Upper lobe of right lung (tissue), 1 donor: ENCODE measurements at regions not wholly inside any gene's neighbourhood (a gene's known extent, or its start where the extent isn't known, plus 50 kb on each side); places are given as distances from the start of the nearest gene placed in this dataset.
A peak's percentile ranks its signal among the peaks of the same experiment; 100 is the strongest.
"Not testable (repeated sequence)": the region's sequence is repeated elsewhere in the genome, so short reads cannot be mapped to it uniquely, and the experiment has no call there.

Experiments
- ATAC-seq: fragments of 200-7000 bp; cut with Tn5 transposase; one replicate; pipeline ENCODE4 v1.9.1; 2020; ENCODE audit warnings: mild to moderate bottlenecking, moderate library complexity
- DNase-seq: peaks from one replicate; pipeline ENCODE4 v3.0.0-alpha.2; 2020
- H3K27ac ChIP-seq: fragments of 200-600 bp; one replicate; pipeline ENCODE4 v1.8.0; 2022
- H3K27me3 ChIP-seq: fragments of 200-600 bp; one replicate; pipeline ENCODE4 v1.8.0; 2022; ENCODE audit warnings: mild to moderate bottlenecking
- H3K36me3 ChIP-seq: fragments of 200-600 bp; one replicate; pipeline ENCODE4 v1.8.0; 2022
- H3K4me1 ChIP-seq: fragments of 200-600 bp; one replicate; pipeline ENCODE4 v1.8.0; 2022
- H3K4me3 ChIP-seq: fragments of 200-600 bp; one replicate; pipeline ENCODE4 v1.8.0; 2022; ENCODE audit warnings: mild to moderate bottlenecking
- H3K9me3 ChIP-seq: fragments of 200-600 bp; one replicate; pipeline ENCODE4 v1.8.0; 2022
- intact Hi-C: fragments of 100-400 bp; cut with DNase I; formaldehyde crosslinking; loops from one replicate; pipeline ENCODE4 v1.11.0; 2022
- donor health status: DM: no; HTN: yes; CAD: no; lungs with severe emphysema.

DNA sequence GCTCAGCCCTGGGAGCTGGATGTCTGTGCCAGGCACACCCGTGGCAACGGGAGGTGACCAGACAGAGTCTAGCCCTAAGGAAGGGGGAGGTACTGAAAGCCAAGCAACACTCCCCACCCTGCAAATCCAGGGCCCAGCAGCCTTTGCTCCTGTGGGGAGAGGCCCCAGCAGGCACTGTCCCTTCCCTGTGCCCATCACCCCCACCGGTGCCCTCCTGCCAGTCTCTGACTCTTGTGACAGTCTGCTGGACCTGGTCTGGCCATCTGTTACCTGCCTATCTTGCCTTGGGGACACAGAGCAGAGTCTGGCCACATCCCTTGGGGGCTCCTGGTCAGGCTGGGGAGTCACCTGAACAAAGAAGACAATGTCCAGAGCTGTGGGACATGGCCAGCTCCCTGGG, 520.2 kb downstream of the TP53TG3F start:
- H3K9me3 ChIP-seq, H3K4me1 ChIP-seq, H3K27ac ChIP-seq, ATAC-seq, DNase-seq, H3K4me3 ChIP-seq, intact Hi-C loops, H3K36me3 ChIP-seq, H3K27me3 ChIP-seq: not testable (repeated sequence)

DNA sequence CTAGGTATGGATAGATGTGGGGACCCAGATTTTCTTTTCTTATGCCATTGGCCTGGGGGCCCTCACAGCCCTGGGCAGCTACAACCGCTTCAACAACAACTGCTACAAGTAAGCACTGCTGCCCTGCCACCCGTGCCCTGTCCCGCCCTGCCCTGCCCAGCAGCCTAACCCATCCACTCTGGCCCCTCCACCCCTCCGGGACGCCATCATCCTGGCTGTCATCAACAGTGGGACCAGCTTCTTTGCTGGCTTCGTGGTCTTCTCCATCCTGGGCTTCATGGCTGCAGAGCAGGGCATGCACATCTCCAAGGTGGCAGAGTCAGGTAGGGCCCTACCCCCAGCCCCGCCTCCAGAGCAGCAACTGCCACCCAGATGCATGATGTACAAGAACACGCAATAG, 521.3 kb downstream of the TP53TG3F start:
- DNase-seq, H3K4me1 ChIP-seq, H3K27me3 ChIP-seq, intact Hi-C loops, H3K27ac ChIP-seq, H3K36me3 ChIP-seq, H3K9me3 ChIP-seq, ATAC-seq, H3K4me3 ChIP-seq: not testable (repeated sequence)

DNA sequence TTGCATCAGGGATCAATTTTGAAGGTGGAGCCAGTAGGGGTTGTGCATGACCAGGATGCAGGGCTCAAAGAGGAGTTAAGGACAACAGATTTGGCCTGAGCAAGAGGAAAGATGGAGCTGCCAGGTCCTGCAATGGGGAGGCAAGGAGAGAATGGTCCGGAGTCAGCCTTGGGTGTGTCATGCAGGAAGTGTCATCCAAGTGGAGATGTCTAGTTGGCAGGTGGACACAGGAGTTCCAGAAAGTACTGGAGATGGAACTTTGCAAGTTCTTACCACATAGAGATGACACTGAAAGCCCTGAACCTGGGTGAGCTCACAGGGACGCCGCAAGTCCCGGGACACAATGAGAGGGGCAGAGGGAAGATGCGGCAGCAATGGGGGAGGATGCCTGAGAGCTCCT, 525.0 kb downstream of the TP53TG3F start:
- H3K4me3 ChIP-seq: not testable (repeated sequence)

GRCh38 chr16:33986521-33986920, 527.1 kb downstream of the TP53TG3F start:
- H3K4me1 ChIP-seq, H3K27ac ChIP-seq, H3K27me3 ChIP-seq, H3K36me3 ChIP-seq, DNase-seq, H3K9me3 ChIP-seq, intact Hi-C loops, ATAC-seq, H3K4me3 ChIP-seq: not testable (repeated sequence)

More for the DNA sequence above, 525.0 kb downstream of the TP53TG3F start:
- H3K27ac ChIP-seq, H3K36me3 ChIP-seq, H3K27me3 ChIP-seq, intact Hi-C loops, H3K9me3 ChIP-seq, DNase-seq, ATAC-seq, H3K4me1 ChIP-seq: not testable (repeated sequence)

GRCh38 chr16:33987348-33987963, 528.0 kb downstream of the TP53TG3F start:
- H3K9me3 ChIP-seq, H3K36me3 ChIP-seq, ATAC-seq, H3K4me3 ChIP-seq, intact Hi-C loops, H3K27ac ChIP-seq, H3K27me3 ChIP-seq, H3K4me1 ChIP-seq: not testable (repeated sequence)
- DNase-seq: peak; percentile 18

- intact Hi-C loops: not testable (repeated sequence)
Observed at GRCh38 chr16:33988012-33988411, 528.6 kb downstream of the TP53TG3F start.

DNA sequence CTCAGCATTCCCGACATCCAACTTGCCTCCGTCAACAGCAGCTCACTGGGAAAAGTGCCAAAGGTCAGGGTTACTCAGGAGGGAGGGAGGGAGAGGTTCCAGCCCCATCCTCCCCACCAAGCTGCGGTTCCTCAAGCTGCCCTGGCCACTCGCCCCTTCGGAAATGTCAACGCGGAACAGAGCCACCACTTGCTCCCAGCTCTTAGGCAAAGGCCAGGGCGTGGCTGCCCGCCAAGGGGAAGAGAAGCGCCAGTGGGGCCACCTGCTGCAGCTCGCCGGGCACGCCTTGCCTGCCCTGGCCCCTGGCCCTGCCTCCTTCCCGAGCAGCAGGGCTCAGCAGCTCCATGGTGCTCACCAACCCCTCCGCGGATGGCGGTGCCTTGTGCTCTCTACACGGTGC, 531.1 kb downstream of the TP53TG3F start:
- not testable (repeated sequence) for H3K4me1 ChIP-seq

More at GRCh38 chr16:33988012-33988411, 528.6 kb downstream of the TP53TG3F start:
- not testable (repeated sequence) for H3K4me3 ChIP-seq, H3K27me3 ChIP-seq, H3K9me3 ChIP-seq, H3K27ac ChIP-seq, H3K4me1 ChIP-seq, ATAC-seq, DNase-seq, H3K36me3 ChIP-seq

GRCh38 chr16:33992513-33993177, 533.2 kb downstream of the TP53TG3F start:
- H3K9me3 ChIP-seq, intact Hi-C loops, H3K4me1 ChIP-seq, H3K27ac ChIP-seq, H3K27me3 ChIP-seq, ATAC-seq, H3K36me3 ChIP-seq, H3K4me3 ChIP-seq: not testable (repeated sequence)
- DNase-seq: peak; percentile 38

More for the DNA sequence above, 531.1 kb downstream of the TP53TG3F start:
- H3K27me3 ChIP-seq, ATAC-seq, H3K4me3 ChIP-seq, H3K36me3 ChIP-seq, H3K27ac ChIP-seq, intact Hi-C loops, DNase-seq, H3K9me3 ChIP-seq: not testable (repeated sequence)

DNA sequence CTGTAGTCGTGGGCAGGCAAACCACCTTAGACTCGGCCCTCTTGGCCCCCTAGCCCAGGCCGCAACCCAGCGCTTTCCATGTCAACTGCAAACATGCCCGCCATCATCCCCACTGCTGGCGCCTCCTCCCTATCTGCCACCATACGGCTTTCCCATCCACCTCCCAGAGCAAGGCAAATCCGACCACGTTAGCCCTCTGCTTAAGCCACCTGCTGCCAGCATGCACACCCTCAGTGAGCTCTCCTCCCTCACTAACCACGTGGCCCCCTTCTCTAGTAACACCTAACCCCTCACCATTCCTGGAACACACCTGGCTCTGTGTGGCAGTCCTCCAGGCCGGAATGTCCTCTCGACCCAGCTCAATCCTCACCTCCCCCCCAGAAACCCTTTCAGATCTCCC, 534.8 kb downstream of the TP53TG3F start:
- H3K4me1 ChIP-seq, H3K4me3 ChIP-seq, ATAC-seq, H3K36me3 ChIP-seq, H3K27me3 ChIP-seq, DNase-seq, intact Hi-C loops, H3K9me3 ChIP-seq, H3K27ac ChIP-seq: not testable (repeated sequence)

GRCh38 chr16:33995821-33996372, 536.5 kb downstream of the TP53TG3F start:
- H3K4me3 ChIP-seq, ATAC-seq, H3K27me3 ChIP-seq, H3K36me3 ChIP-seq, H3K9me3 ChIP-seq, intact Hi-C loops, H3K27ac ChIP-seq, H3K4me1 ChIP-seq: not testable (repeated sequence)
- peak; percentile 29 for DNase-seq

GRCh38 chr16:34001184-34001583, 541.8 kb downstream of the TP53TG3F start:
- H3K9me3 ChIP-seq, H3K27me3 ChIP-seq, intact Hi-C loops, H3K4me1 ChIP-seq, H3K4me3 ChIP-seq, ATAC-seq, H3K27ac ChIP-seq, H3K36me3 ChIP-seq: not testable (repeated sequence)
- peak; percentile 38 for DNase-seq

DNA sequence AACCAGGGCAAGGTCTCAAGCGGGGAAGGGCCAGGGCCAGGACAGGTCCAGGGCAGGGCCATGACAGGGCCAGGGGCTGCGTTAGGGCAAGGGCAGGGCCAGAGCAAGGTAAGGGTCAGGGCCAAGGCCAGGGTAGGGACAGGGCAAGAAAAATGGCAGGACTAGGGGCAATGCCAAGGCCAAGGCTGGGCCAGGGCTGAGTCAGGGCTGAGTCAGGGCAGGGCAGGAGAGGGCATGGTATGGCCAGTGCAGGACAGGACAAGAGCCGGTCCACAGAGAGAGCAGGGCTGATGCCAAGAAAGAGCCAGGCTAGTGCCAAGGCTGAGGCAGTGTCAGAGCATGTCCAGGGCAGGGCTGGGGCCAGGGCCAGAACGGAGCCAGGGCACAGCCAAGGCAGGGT, 542.5 kb downstream of the TP53TG3F start:
- ATAC-seq, intact Hi-C loops, DNase-seq, H3K4me3 ChIP-seq, H3K4me1 ChIP-seq, H3K9me3 ChIP-seq, H3K27ac ChIP-seq, H3K36me3 ChIP-seq, H3K27me3 ChIP-seq: not testable (repeated sequence)

GRCh38 chr16:34014841-34015820, 555.7 kb downstream of the TP53TG3F start:
- H3K4me3 ChIP-seq, H3K27me3 ChIP-seq, intact Hi-C loops, H3K4me1 ChIP-seq, ATAC-seq, DNase-seq, H3K9me3 ChIP-seq, H3K36me3 ChIP-seq, H3K27ac ChIP-seq: not testable (repeated sequence)

DNA sequence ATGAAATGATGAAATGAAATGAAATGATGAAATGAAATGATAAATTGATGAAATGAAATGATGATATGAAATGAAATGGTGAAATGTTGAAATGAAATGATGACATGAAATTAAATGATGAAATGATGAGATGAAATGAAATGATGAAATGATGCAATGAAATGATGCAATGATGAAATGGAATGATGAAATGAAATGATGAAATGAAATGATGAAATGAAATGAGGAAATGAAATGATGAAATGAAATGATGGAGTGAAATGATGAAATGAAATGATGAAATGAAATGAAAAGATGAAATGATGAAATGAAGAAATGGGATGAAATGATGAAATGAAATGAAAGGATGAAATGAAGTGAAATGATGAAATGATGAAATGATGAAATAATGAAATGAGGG, 558.9 kb downstream of the TP53TG3F start:
- H3K4me1 ChIP-seq, ATAC-seq, intact Hi-C loops, H3K9me3 ChIP-seq, H3K27ac ChIP-seq, H3K36me3 ChIP-seq, DNase-seq, H3K27me3 ChIP-seq, H3K4me3 ChIP-seq: not testable (repeated sequence)
